ENCODE measurements at regions not wholly inside any gene's neighbourhood (a gene's known extent, or its start where the extent isn't known, plus 50 kb on each side); places are given as distances from the start of the nearest gene placed in this dataset.

DNA sequence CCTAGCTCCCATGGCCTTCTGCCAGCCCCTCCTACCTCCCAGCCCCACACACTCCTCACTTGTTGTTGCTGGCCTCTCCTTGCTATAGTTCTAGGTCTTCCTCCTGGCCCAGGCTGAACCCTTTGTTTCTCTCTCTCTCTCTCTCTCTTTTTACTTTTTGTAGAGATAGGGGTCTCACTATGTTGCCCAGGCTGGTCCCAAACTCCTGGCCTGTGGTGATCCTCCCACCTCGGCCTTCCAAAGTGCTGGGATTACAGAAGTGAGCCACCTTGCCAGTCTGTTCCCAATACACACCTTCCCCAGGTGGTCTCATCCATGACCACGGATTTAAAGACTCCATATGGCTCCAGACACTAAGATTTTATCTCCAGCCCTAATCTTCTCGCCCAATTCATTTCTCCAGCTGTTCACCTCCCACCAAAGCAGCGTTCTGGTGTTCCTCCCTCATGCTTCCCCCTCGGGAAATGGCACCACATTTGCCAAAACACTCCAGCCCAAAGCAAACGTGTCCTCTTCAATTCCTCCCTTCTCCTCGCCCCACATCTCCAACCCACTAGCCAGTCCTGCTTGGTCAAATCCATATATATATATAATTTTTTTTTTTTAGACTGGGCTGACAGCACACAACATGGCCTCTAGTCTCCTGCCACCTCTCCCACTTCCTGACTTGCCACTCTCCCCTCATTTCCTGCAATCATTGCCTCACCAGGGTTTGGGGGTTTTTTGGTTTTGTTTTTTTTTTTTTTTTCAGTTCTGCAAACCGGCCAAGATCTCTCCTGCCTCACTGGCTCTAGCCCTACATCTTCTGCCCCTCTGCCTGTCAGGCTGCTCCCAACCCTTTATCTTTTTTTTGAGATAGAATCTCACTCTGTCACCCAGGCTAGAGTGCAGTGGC is 104.4 kb downstream of the NCR2 start:
- TF ChIP-seq, protein P1, sequence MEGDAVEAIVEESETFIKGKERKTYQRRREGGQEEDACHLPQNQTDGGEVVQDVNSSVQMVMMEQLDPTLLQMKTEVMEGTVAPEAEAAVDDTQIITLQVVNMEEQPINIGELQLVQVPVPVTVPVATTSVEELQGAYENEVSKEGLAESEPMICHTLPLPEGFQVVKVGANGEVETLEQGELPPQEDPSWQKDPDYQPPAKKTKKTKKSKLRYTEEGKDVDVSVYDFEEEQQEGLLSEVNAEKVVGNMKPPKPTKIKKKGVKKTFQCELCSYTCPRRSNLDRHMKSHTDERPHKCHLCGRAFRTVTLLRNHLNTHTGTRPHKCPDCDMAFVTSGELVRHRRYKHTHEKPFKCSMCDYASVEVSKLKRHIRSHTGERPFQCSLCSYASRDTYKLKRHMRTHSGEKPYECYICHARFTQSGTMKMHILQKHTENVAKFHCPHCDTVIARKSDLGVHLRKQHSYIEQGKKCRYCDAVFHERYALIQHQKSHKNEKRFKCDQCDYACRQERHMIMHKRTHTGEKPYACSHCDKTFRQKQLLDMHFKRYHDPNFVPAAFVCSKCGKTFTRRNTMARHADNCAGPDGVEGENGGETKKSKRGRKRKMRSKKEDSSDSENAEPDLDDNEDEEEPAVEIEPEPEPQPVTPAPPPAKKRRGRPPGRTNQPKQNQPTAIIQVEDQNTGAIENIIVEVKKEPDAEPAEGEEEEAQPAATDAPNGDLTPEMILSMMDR (IDR thresholded peaks at IDR 0.05; ENCODE audit: low read depth, low read length) = no peak
- DNase-seq (ENCODE audit: extremely low read depth, low read depth) = no peak

DNA sequence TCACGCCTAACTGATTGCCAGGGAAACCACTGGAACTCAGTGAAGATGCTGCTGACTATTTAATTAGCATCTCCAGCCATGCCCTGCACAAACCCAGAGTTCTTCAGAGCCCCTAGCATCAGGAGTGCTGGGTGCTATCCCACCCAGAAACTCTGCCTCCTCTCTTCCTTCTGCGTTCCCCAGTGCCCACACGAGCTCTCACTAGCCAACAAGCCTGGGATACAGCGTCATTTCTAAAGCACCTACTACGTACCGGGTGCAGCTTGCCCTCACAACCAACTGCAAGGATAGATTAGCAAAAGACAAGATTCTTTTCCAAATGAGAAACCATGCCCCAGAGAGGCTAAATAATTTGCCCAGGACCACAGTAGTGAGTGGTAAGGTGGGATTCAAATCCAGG is 105.2 kb upstream of the FOXP4 start:
- DNase-seq (ENCODE audit: extremely low read depth, low read depth) = no peak
- TF ChIP-seq, protein P1 (IDR thresholded peaks at IDR 0.05; ENCODE audit: low read depth, low read length) = no peak

DNA sequence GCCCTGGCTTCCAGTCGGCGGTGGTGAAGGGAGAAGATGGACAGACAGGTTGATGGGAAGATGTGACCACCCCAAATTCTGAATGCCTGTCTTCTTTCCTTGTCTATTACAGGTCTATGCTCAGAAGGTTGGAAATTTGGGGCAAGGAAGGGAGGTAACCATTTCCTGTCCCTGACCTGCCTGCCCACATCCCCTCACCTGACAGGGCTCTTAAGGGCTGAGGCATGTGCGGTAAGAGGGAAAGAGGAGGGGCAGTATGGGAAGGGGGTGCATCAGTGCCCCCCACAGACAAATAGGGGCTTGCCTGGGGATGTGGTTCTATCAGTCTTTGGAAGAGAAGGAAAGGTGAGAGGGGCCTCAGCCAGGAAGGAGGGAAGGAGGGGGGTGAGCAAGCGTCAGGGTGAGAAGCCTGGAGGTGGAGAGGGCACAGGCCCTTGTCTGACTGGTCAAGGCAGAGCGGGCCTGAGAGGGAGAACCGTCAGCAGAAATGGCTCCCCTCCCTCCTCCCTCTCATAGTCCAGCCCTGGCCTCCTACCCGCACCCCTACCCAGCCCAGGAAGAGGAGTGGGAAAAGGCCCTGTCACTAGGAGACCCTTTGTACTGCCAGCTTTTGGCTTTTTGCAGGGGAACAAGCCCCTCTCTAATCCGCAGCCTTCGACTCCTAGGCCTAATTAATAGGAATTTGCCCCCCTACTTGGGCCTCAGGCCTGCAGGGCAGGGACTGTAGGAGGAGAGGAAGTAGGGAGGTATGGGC is 104.4 kb upstream of the FOXP4 start:
- DNase-seq (ENCODE audit: extremely low read depth, low read depth) = no peak
- TF ChIP-seq, protein P1 (IDR thresholded peaks at IDR 0.05; ENCODE audit: low read depth, low read length) = no peak

DNA sequence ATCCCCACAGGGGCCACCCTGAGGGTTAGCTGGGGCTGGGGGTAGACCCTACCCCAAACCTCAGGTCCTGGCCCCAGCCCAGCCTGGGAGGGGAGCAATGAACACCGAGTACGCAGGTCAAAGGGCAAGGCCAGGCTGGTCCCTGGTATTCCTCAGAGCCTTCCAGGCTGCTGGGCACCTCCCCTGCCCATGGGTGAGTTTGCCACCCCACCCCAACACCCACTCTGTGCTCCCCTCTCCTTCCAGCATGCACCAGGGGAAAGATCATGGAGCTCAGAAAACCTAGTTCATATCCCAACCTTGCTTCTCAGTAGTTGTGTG is 103.9 kb upstream of the FOXP4 start:
- no peak for DNase-seq (ENCODE audit: extremely low read depth, low read depth)
- TF ChIP-seq, protein P1 (IDR thresholded peaks at IDR 0.05; ENCODE audit: low read depth, low read length) = no peak

DNA sequence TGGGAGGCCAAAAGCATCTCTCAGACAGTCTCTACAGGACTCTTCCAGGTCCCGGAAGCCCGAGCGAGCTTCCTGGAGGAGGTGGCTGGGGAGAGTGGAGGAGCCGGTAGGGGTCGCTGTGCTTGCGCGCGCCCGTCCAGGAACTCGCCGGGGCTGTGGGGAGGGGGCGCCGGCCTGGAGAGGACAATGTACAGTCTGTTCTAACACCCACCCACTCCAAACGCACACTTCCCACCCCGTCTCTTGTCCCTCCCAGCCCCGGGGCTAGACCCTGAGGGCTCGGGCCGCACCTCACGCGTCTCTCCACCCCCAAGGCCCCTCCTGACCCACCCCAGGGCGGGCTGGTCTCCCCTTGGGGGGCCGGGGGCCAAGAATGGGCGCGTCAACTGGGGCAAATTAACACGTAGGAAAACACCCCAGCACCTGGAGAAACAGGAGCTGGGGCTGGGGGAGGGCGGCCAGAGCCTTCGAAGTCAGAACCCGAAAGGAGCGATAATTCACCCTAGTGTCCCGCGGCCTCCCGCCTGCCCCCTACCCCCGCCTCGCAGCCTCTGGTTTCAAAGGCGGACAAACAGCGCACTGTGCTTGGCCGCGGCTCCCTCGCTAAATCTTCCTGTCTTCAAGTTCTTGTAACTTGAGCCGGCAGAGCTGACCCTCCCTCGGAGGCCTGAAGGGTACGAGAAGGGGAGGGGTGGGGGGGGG is 103.2 kb upstream of the FOXP4 start:
- TF ChIP-seq, protein P1 (IDR thresholded peaks at IDR 0.05; ENCODE audit: low read depth, low read length) = peak; percentile 35
- no peak for DNase-seq (ENCODE audit: extremely low read depth, low read depth)

GRCh38 chr6:41443616-41444525 is 102.3 kb upstream of the FOXP4 start:
- no peak for DNase-seq (ENCODE audit: extremely low read depth, low read depth)
- TF ChIP-seq, protein P1 (IDR thresholded peaks at IDR 0.05; ENCODE audit: low read depth, low read length) = no peak
